ENCODE measurements at regions not wholly inside any gene's neighbourhood (a gene's known extent, or its start where the extent isn't known, plus 50 kb on each side); places are given as distances from the start of the nearest gene placed in this dataset.

DNA sequence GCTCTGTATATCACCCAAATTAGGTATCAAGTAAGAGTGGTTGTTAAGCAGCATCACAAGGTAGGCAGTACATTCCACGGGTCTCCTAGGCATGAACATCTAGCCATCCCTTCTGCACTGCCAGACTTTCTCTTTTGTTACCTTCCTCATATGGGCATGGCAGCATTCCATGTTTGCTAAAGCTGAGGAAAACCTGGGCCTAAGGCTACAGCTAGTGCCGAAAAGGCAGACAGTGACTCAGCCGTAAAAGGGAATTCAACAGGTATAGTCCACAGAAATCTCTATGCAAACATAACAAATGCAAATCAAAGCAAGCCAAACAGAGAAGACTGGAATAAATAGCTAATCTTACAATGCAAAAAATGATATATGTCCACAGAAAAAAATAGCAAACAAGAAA lies 645.4 kb downstream of the ZBBX start:
- Histone ChIP-seq H3K4me3 (no peak overlapping the region), H3K9me3 (peaks cover 0 to 6% (median 0%) of the 10 kb centered on the region in 3 donors), H3K27ac (no peak overlapping the region), H3K27me3 (no peaks in the 10 kb centered on the region), H3K4me1 (no peaks in the 10 kb centered on the region), H3K36me3 (no peaks in the 10 kb centered on the region)
- no peak for DNase-seq
- intact Hi-C loops (cut with DNase I; ENCODE audit: low total_unique reads), result no loop called here
- TF ChIP-seq, protein P1, sequence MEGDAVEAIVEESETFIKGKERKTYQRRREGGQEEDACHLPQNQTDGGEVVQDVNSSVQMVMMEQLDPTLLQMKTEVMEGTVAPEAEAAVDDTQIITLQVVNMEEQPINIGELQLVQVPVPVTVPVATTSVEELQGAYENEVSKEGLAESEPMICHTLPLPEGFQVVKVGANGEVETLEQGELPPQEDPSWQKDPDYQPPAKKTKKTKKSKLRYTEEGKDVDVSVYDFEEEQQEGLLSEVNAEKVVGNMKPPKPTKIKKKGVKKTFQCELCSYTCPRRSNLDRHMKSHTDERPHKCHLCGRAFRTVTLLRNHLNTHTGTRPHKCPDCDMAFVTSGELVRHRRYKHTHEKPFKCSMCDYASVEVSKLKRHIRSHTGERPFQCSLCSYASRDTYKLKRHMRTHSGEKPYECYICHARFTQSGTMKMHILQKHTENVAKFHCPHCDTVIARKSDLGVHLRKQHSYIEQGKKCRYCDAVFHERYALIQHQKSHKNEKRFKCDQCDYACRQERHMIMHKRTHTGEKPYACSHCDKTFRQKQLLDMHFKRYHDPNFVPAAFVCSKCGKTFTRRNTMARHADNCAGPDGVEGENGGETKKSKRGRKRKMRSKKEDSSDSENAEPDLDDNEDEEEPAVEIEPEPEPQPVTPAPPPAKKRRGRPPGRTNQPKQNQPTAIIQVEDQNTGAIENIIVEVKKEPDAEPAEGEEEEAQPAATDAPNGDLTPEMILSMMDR (IDR thresholded peaks at IDR 0.05), result no peak

DNA sequence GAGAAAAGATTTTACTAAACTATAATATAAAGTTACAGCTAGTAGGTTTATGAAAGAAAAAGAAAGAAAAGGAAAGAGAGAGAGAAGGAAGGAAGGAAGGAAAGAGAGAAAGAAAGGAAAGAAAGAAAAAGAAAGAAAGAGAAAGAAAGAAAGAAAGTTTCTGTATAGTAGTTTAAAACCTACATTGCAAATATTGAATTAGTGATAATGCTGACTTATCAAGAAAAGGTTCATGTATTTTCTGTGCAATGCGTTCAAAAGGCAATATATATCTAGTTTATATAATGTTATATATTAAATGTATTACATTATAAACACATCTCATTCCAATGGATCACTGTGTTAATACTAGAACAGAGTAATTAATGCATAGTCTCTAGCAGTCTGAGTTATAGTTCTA lies 648.4 kb downstream of the ZBBX start:
- Histone ChIP-seq H3K27me3 (no peaks in the 10 kb centered on the region), H3K27ac (no peak overlapping the region), H3K9me3 (peaks cover 0 to 6% (median 0%) of the 10 kb centered on the region in 3 donors), H3K36me3 (no peaks in the 10 kb centered on the region), H3K4me3 (no peak overlapping the region), H3K4me1 (no peaks in the 10 kb centered on the region)
- no peak for DNase-seq
- intact Hi-C loops (cut with DNase I; ENCODE audit: low total_unique reads), result no loop called here
- TF ChIP-seq, protein P1 (IDR thresholded peaks at IDR 0.05), result no peak

DNA sequence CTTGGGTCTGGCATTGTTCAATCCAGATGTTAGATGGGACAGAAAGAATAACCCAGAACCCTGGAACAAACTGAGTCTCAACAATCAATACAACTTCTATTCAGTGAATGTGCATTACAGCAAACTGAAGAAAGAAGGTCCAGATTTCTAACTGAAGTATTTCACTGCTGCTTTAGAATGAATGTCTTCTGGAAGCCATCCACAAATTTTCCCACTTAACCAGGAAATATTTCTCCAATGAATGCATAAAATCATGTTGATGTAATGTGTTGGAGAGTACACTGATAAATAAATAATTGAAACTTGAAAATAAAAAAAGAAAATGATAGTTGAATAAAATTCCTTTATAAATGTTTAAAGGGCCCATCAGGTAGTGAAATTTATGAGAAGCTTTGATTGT lies 658.6 kb downstream of the ZBBX start:
- Histone ChIP-seq H3K27ac (no peak overlapping the region), H3K4me1 (no peaks in the 10 kb centered on the region), H3K27me3 (no peaks in the 10 kb centered on the region), H3K9me3 (no peaks in the 10 kb centered on the region), H3K36me3 (no peaks in the 10 kb centered on the region), H3K4me3 (no peak overlapping the region)
- TF ChIP-seq, protein P1 (IDR thresholded peaks at IDR 0.05), result no peak
- no peak for DNase-seq
- intact Hi-C loops (cut with DNase I; ENCODE audit: low total_unique reads), result no loop called here

DNA sequence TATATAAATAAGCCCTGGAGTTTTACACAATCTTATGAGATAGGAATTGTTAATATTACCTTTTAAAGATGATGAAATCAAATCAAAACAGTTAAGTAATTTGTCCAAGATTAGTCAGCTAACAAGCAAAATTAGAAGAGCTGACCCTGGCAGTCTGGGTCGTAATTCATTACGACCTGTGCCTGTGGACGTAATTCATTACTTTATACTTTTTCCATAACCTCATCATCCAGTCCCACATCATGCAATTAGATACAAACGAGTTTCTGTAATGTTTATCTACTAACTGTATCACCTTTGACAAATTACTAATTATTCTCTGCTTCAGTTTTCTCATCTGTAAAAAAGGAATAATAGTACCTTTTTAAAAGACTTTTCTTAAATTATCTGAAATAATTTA lies 665.9 kb downstream of the ZBBX start:
- Histone ChIP-seq H3K36me3 (no peaks in the 10 kb centered on the region), H3K4me1 (no peaks in the 10 kb centered on the region), H3K27me3 (no peaks in the 10 kb centered on the region), H3K27ac (no peak overlapping the region), H3K4me3 (no peak overlapping the region), H3K9me3 (no peaks in the 10 kb centered on the region)
- TF ChIP-seq, protein P1 (IDR thresholded peaks at IDR 0.05), result no peak
- DNase-seq, result no peak
- intact Hi-C loops (cut with DNase I; ENCODE audit: low total_unique reads), result no loop called here

DNA sequence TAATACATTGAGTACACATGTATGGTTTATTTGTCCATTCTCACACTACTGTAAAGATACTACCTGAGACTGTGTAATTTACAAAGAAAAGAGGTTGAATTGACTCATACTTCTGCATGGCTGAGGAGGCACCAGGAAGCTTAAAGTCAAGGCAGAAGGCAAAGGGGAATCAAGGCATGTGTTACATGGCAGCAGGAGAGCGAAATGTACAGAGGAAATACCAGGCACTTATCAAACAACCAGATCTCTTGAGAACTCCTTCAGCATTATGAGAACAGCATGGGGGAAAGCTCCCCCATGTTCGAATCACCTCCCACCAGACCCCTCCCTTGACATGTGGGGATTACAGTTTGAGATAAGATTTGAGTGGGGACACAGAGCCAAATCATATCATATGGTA lies 666.3 kb downstream of the ZBBX start:
- no peak for DNase-seq
- no peak overlapping the region for H3K4me3 ChIP-seq
- H3K4me1 ChIP-seq, result no peaks in the 10 kb centered on the region
- TF ChIP-seq, protein P1 (IDR thresholded peaks at IDR 0.05), result no peak
- H3K9me3 ChIP-seq, result no peaks in the 10 kb centered on the region
- H3K27me3 ChIP-seq, result no peaks in the 10 kb centered on the region
- no peaks in the 10 kb centered on the region for H3K36me3 ChIP-seq
- no peak overlapping the region for H3K27ac ChIP-seq
- intact Hi-C loops (cut with DNase I; ENCODE audit: low total_unique reads), result no loop called here

DNA sequence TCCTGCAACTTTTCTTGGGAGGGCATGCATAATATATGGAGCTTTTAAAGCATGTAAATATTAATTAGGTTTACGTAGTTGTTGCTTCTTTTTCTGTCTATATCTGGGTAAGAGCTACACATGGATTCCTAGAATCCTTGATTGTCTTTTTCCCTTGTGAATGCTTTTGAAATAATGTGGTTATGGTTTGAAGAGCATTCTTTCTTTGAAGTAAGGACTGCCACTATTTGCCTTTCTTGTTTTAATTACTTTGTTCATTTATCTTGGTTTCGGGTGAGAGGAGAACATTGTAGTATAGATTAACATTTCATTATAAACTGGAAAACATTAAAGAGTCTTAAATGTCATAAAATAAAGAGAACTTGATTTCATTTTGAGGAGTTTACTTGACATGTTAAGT lies 674.0 kb downstream of the ZBBX start:
- Histone ChIP-seq H3K4me3 (no peak overlapping the region), H3K27ac (no peak overlapping the region), H3K4me1 (no peaks in the 10 kb centered on the region), H3K36me3 (no peaks in the 10 kb centered on the region), H3K27me3 (no peaks in the 10 kb centered on the region), H3K9me3 (no peaks in the 10 kb centered on the region)
- intact Hi-C loops (cut with DNase I; ENCODE audit: low total_unique reads), result no loop called here
- TF ChIP-seq, protein P1 (IDR thresholded peaks at IDR 0.05), result no peak
- DNase-seq, result no peak

All from tibial artery (tissue), 4 donors.